Breast epithelium (tissue), 4 donors: ENCODE measurements at regions not wholly inside any gene's neighbourhood (a gene's known extent, or its start where the extent isn't known, plus 50 kb on each side); places are given as distances from the start of the nearest gene placed in this dataset.

ENCODE experiments used
- DNase-seq, 2 donors: peaks; one replicate each; pipeline ENCODE4 v3.0.0-alpha.2; 2019; ENCODE audit warnings: low spot score in 2 of 2
- H3K27ac ChIP-seq, 2 donors: fragments of 200-600 bp; sonication (generic) in 1 of 2; one replicate each; pipeline ENCODE4 v1.5.1; 2016 to 2019; ENCODE audit warnings: mild to moderate bottlenecking in 1 of 2
- H3K27me3 ChIP-seq, 2 donors: fragments of 200-600 bp; sonication (generic) in 1 of 2; one replicate each; pipeline versions ENCODE4 v1.5.1 to v1.6.0; 2017 to 2019; ENCODE audit warnings: control low read depth in 1 of 2, mild to moderate bottlenecking in 1 of 2
- H3K36me3 ChIP-seq: fragments of 200-600 bp; one replicate; pipeline ENCODE4 v1.5.1; 2019
- H3K4me1 ChIP-seq, 2 donors: fragments of 200-600 bp; sonication (generic); one replicate each; pipeline ENCODE4 v1.5.1; 2016 to 2019; ENCODE audit warnings: control low read depth in 1 of 2
- H3K4me3 ChIP-seq, 3 donors: fragments of 200-600 bp; sonication (generic); 1 replicate in 2 of 3; 2 replicates in 1 of 3; pipeline ENCODE4 v1.5.1; 2016 to 2019; ENCODE audit warnings: mild to moderate bottlenecking in 3 of 3, moderate library complexity in 2 of 3
- H3K9me3 ChIP-seq, 2 donors: fragments of 200-600 bp; sonication (generic) in 1 of 2; one replicate each; pipeline ENCODE4 v1.5.1; 2016 to 2019; ENCODE audit warnings: control low read depth in 1 of 2
- POLR2A ChIP-seq: fragments of 450-650 bp; IDR thresholded peaks from one replicate; pipeline ENCODE4 v1.6.1; 2016; ENCODE audit warnings: antibody characterized with exemption, mild to moderate bottlenecking, moderate library complexity
- POLR2AphosphoS5 ChIP-seq, 3 donors: sonication (generic); formaldehyde crosslinking; IDR thresholded peaks; one replicate each; pipeline ENCODE4 v1.6.1; 2017; ENCODE audit warnings: antibody characterized with exemption in 3 of 3
- intact Hi-C: fragments of 100-400 bp; cut with DNase I; formaldehyde crosslinking; loops from one replicate; pipeline ENCODE4 v1.15.1; 2023; ENCODE audit warnings: low total_unique reads
- TF ChIP-seq, protein P1 (sequence below), 3 donors: fragments of 450-650 bp; IDR thresholded peaks; one replicate each; pipeline ENCODE4 v1.5.1; 2016 to 2017; ENCODE audit warnings: antibody characterized with exemption in 3 of 3, mild to moderate bottlenecking in 3 of 3, moderate library complexity in 3 of 3

- H3K9me3 ChIP-seq = peaks cover 0 to 3% of the 10 kb centered on the region in 2 donors
- DNase-seq = no peak
- H3K4me1 ChIP-seq = no peaks in the 10 kb centered on the region
- intact Hi-C loops = no loop called here
- TF ChIP-seq POLR2AphosphoS5 (IDR thresholded peaks at IDR 0.05) = no peak
- TF ChIP-seq, protein P1, sequence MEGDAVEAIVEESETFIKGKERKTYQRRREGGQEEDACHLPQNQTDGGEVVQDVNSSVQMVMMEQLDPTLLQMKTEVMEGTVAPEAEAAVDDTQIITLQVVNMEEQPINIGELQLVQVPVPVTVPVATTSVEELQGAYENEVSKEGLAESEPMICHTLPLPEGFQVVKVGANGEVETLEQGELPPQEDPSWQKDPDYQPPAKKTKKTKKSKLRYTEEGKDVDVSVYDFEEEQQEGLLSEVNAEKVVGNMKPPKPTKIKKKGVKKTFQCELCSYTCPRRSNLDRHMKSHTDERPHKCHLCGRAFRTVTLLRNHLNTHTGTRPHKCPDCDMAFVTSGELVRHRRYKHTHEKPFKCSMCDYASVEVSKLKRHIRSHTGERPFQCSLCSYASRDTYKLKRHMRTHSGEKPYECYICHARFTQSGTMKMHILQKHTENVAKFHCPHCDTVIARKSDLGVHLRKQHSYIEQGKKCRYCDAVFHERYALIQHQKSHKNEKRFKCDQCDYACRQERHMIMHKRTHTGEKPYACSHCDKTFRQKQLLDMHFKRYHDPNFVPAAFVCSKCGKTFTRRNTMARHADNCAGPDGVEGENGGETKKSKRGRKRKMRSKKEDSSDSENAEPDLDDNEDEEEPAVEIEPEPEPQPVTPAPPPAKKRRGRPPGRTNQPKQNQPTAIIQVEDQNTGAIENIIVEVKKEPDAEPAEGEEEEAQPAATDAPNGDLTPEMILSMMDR (IDR thresholded peaks at IDR 0.05) = no peak
- TF ChIP-seq POLR2A = no peak
- H3K27ac ChIP-seq = no peak overlapping the region
- no peaks in the 10 kb centered on the region for H3K27me3 ChIP-seq
- H3K4me3 ChIP-seq = no peak overlapping the region
- no peaks in the 10 kb centered on the region for H3K36me3 ChIP-seq
These were observed 603.0 kb upstream of the CDH8 start for GRCh38 chr16:62638964-62639870.

- no peaks in the 10 kb centered on the region for H3K4me1 ChIP-seq
- intact Hi-C loops = no loop called here
- TF ChIP-seq POLR2A (no peak), POLR2AphosphoS5 (IDR thresholded peaks at IDR 0.05) (no peak)
- TF ChIP-seq, protein P1 (IDR thresholded peaks at IDR 0.05) = no peak
- H3K36me3 ChIP-seq = no peaks in the 10 kb centered on the region
- DNase-seq = no peak
- no peaks in the 10 kb centered on the region for H3K27me3 ChIP-seq
- no peak overlapping the region for H3K4me3 ChIP-seq
- no peak overlapping the region for H3K27ac ChIP-seq
- H3K9me3 ChIP-seq = no peaks in the 10 kb centered on the region
These were observed 602.2 kb upstream of the CDH8 start for GRCh38 chr16:62638324-62638911.

DNA sequence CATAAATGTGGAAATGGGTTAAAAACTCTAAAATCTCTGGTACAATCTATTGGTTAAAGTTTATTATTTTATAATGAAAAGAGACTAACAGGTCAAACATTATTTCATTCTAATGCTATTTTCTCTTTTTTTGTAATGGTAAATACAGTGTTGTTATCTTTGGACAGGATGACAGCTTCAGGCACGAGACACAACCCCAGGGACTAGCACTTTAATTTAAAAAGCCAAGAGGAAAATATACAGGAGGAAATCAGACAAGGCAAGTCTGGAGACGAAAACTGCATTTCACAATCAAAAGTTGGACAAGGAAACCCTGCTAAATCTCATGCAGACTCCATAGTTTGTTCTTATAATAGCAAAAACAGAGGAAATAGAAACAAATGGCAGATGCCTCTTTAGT, 589.1 kb upstream of the CDH8 start:
- intact Hi-C loops = no loop called here
- H3K4me1 ChIP-seq = no peaks in the 10 kb centered on the region
- no peak for DNase-seq
- TF ChIP-seq, protein P1 (IDR thresholded peaks at IDR 0.05) = no peak
- no peak for TF ChIP-seq POLR2A
- TF ChIP-seq POLR2AphosphoS5 (IDR thresholded peaks at IDR 0.05) = no peak
- H3K4me3 ChIP-seq = no peak overlapping the region
- no peaks in the 10 kb centered on the region for H3K36me3 ChIP-seq
- no peaks in the 10 kb centered on the region for H3K9me3 ChIP-seq
- H3K27me3 ChIP-seq = no peaks in the 10 kb centered on the region
- H3K27ac ChIP-seq = no peak overlapping the region

DNA sequence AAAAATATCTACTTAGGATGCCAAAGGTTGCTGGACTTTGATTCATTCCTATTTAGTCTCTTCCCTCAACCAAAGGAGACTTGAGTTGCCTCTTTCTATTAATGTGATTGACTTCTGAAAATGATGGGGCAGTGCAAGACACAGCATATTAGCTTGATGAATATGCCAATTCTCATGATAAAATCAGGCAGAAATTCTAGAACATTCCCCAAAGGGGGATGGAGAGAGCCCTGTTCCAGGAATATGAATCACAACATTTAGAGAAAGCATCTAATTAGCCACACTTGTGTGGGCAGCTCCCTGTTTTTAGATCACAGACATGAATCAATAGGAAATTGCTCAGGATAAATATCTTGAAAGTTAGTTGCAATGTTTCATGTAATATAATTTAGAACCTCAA, 584.0 kb upstream of the CDH8 start:
- intact Hi-C loops = no loop called here
- no peak overlapping the region for H3K27ac ChIP-seq
- H3K9me3 ChIP-seq = no peaks in the 10 kb centered on the region
- H3K27me3 ChIP-seq = no peaks in the 10 kb centered on the region
- no peak for DNase-seq
- H3K4me1 ChIP-seq = no peaks in the 10 kb centered on the region
- no peaks in the 10 kb centered on the region for H3K36me3 ChIP-seq
- H3K4me3 ChIP-seq = no peak overlapping the region
- no peak for TF ChIP-seq POLR2A
- no peak for TF ChIP-seq POLR2AphosphoS5 (IDR thresholded peaks at IDR 0.05)
- TF ChIP-seq, protein P1 (IDR thresholded peaks at IDR 0.05) = no peak

GRCh38 chr16:62615526-62615925, 579.3 kb upstream of the CDH8 start:
- DNase-seq = no peak

More at GRCh38 chr16:62615526-62615925, 579.3 kb upstream of the CDH8 start:
- intact Hi-C loops = no loop called here
- Histone ChIP-seq H3K4me3 (no peak overlapping the region), H3K4me1 (no peaks in the 10 kb centered on the region), H3K9me3 (no peaks in the 10 kb centered on the region), H3K27ac (no peak overlapping the region), H3K36me3 (no peaks in the 10 kb centered on the region), H3K27me3 (no peaks in the 10 kb centered on the region)
- no peak for TF ChIP-seq POLR2AphosphoS5 (IDR thresholded peaks at IDR 0.05)
- TF ChIP-seq POLR2A = no peak
- TF ChIP-seq, protein P1 (IDR thresholded peaks at IDR 0.05) = no peak
